ENCODE measurements at regions not wholly inside any gene's neighbourhood (a gene's known extent, or its start where the extent isn't known, plus 50 kb on each side); places are given as distances from the start of the nearest gene placed in this dataset.
"Not testable (repeated sequence)": the region's sequence is repeated elsewhere in the genome, so short reads cannot be mapped to it uniquely, and the experiment has no call there.

DNA sequence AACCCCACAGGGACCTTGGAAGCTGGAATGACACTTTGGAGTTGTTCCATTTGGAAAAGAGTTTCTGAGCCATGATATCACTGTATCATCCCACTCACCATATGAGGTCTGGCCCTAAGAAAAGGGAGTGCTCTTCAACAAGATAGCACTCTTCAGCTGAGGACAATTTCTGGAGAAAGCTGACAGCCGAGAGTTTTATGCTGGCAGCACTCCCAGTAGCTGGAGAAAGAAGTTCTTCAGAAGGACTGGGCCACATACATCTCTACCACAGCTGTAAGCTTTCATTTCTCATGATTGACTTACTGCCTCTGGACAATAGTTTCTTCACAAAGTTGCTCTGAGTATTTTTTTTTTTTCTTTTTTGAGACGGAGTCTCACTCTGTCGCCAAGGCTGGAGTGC, 914.4 kb upstream of the ADAMTS5 start:
- TF ChIP-seq, protein P1, sequence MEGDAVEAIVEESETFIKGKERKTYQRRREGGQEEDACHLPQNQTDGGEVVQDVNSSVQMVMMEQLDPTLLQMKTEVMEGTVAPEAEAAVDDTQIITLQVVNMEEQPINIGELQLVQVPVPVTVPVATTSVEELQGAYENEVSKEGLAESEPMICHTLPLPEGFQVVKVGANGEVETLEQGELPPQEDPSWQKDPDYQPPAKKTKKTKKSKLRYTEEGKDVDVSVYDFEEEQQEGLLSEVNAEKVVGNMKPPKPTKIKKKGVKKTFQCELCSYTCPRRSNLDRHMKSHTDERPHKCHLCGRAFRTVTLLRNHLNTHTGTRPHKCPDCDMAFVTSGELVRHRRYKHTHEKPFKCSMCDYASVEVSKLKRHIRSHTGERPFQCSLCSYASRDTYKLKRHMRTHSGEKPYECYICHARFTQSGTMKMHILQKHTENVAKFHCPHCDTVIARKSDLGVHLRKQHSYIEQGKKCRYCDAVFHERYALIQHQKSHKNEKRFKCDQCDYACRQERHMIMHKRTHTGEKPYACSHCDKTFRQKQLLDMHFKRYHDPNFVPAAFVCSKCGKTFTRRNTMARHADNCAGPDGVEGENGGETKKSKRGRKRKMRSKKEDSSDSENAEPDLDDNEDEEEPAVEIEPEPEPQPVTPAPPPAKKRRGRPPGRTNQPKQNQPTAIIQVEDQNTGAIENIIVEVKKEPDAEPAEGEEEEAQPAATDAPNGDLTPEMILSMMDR (conservative IDR thresholded peaks at IDR 0.05; ENCODE audit: low read depth in 2 of 2) = not testable (repeated sequence)
- not testable (repeated sequence) for TF ChIP-seq ZNF114 (CRISPR knock-in tag; IDR thresholded peaks at IDR 0.05); EZH2phosphoT487 (IDR thresholded peaks at IDR 0.05; ENCODE audit: unreplicated experiment); NANOG (IDR thresholded peaks at IDR 0.05; ENCODE audit: borderline replicate concordance); STAT1 (IDR thresholded peaks at IDR 0.05; ENCODE audit: unreplicated experiment); EZH2 (IDR thresholded peaks at IDR 0.05; ENCODE audit: low read depth, unreplicated experiment); JUNB (IDR thresholded peaks at IDR 0.05; ENCODE audit: unreplicated experiment); POLR2AphosphoS5 (IDR thresholded peaks at IDR 0.05; ENCODE audit: low read depth)
- TF ChIP-seq, protein P2, sequence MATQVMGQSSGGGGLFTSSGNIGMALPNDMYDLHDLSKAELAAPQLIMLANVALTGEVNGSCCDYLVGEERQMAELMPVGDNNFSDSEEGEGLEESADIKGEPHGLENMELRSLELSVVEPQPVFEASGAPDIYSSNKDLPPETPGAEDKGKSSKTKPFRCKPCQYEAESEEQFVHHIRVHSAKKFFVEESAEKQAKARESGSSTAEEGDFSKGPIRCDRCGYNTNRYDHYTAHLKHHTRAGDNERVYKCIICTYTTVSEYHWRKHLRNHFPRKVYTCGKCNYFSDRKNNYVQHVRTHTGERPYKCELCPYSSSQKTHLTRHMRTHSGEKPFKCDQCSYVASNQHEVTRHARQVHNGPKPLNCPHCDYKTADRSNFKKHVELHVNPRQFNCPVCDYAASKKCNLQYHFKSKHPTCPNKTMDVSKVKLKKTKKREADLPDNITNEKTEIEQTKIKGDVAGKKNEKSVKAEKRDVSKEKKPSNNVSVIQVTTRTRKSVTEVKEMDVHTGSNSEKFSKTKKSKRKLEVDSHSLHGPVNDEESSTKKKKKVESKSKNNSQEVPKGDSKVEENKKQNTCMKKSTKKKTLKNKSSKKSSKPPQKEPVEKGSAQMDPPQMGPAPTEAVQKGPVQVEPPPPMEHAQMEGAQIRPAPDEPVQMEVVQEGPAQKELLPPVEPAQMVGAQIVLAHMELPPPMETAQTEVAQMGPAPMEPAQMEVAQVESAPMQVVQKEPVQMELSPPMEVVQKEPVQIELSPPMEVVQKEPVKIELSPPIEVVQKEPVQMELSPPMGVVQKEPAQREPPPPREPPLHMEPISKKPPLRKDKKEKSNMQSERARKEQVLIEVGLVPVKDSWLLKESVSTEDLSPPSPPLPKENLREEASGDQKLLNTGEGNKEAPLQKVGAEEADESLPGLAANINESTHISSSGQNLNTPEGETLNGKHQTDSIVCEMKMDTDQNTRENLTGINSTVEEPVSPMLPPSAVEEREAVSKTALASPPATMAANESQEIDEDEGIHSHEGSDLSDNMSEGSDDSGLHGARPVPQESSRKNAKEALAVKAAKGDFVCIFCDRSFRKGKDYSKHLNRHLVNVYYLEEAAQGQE (IDR thresholded peaks at IDR 0.05; ENCODE audit: unreplicated experiment) = not testable (repeated sequence)

All from GM23338 (cell line).